Endothelial cell of umbilical vein (primary cell): ENCODE measurements at regions not wholly inside any gene's neighbourhood (a gene's known extent, or its start where the extent isn't known, plus 50 kb on each side); places are given as distances from the start of the nearest gene placed in this dataset.

Source experiments
- BruUV-seq: library from RNA; stranded (reverse); fragments of 400-500 nt; replicated peaks from 2 replicates; lab custom pipeline; 2021; lab: Mats Ljungman, UMichigan
- CTCF ChIA-PET: fragments of 300-600, 350-600 bp; sonication (Branson Sonifier 250); formaldehyde crosslinking; loops from one replicate; lab custom pipeline; 2021; ENCODE audit warnings: antibody characterized with exemption, inconsistent platforms; lab: Charles Lee
- POLR2A ChIA-PET: fragments of 300-600, 350-600 bp; sonication (Branson Sonifier 250); formaldehyde crosslinking; loops from one replicate; lab custom pipeline; 2021; ENCODE audit warnings: antibody characterized with exemption, inconsistent platforms; lab: Charles Lee
- DNase-seq: peaks from one replicate; pipeline ENCODE4 v3.0.0-alpha.2; 2011; ENCODE audit warnings: low read depth, low spot score
- FAIRE-seq: peaks from 2 replicates; lab custom pipeline; 2011; peaks lifted over from hg19 to GRCh38; lab: Jason Lieb, UNC
- H2AFZ ChIP-seq: 2 replicates; pipeline ENCODE4 v1.6.0; 2012; ENCODE audit warnings: low read depth, low read length, control low read depth, inconsistent platforms
- H3K27ac ChIP-seq: 2 replicates; pipeline ENCODE4 v1.5.1; 2011; ENCODE audit warnings: low read depth, mild to moderate bottlenecking, control low read depth, low read length, moderate library complexity; ENCODE audit not compliant: insufficient read depth
- H3K27me3 ChIP-seq, 2 experiments: 2 replicates each; pipeline versions ENCODE4 v1.6.0 to v1.6.1; 2011; ENCODE audit warnings: low read length in 2 of 2, mixed read lengths in 1 of 2; ENCODE audit not compliant: control insufficient read depth in 2 of 2, insufficient read depth in 2 of 2
- H3K36me3 ChIP-seq, 2 experiments: 2 replicates in 1 of 2; 3 replicates in 1 of 2; pipeline ENCODE4 v1.5.1; 2011; ENCODE audit warnings: low read length in 2 of 2, mild to moderate bottlenecking in 1 of 2, moderate library complexity in 1 of 2; ENCODE audit not compliant: control insufficient read depth in 2 of 2, insufficient read depth in 2 of 2; ENCODE audit errors: extremely low read depth in 1 of 2
- H3K4me1 ChIP-seq: 3 replicates; pipeline ENCODE4 v1.5.1; 2011; ENCODE audit warnings: mild to moderate bottlenecking, low read length; ENCODE audit not compliant: control insufficient read depth, insufficient read depth; ENCODE audit errors: extremely low read depth
- H3K4me2 ChIP-seq: 2 replicates; pipeline ENCODE4 v1.6.1; 2011; ENCODE audit warnings: low read length, control low read depth, mixed read lengths; ENCODE audit not compliant: insufficient read depth
- H3K4me3 ChIP-seq, 3 experiments: fragments of 200-600 bp in 1 of 3; sonication (generic), shearing (Covaris generic) in 1 of 3; replicated peaks in 1 of 3; 2 replicates each; pipeline ENCODE4 v1.5.1; 2011 to 2016; ENCODE audit warnings: control low read depth in 3 of 3, low read length in 3 of 3, mild to moderate bottlenecking in 2 of 3, inconsistent platforms in 1 of 3, low read depth in 1 of 3, moderate library complexity in 1 of 3; ENCODE audit not compliant: insufficient read depth in 1 of 3
- H3K79me2 ChIP-seq: 2 replicates; pipeline ENCODE4 v1.6.0; 2012; ENCODE audit warnings: low read length, inconsistent platforms; ENCODE audit not compliant: control insufficient read depth, insufficient read depth
- H3K9ac ChIP-seq: replicated peaks from 2 replicates; pipeline ENCODE3; 2011; ENCODE audit warnings: low read length, control low read depth; ENCODE audit not compliant: insufficient read depth; ENCODE audit errors: extremely low read depth
- H3K9me1 ChIP-seq: replicated peaks from 3 replicates; pipeline ENCODE4 v1.6.0; 2011; ENCODE audit warnings: mild to moderate bottlenecking, low read length; ENCODE audit not compliant: control insufficient read depth, insufficient read depth; ENCODE audit errors: extremely low read depth
- H3K9me3 ChIP-seq: replicated peaks from 2 replicates; pipeline ENCODE4 v1.5.1; 2012; ENCODE audit warnings: low read length, inconsistent platforms; ENCODE audit not compliant: control insufficient read depth, insufficient read depth
- H4K20me1 ChIP-seq: replicated peaks from 2 replicates; pipeline ENCODE3; 2011; ENCODE audit warnings: mild to moderate bottlenecking, low read length; ENCODE audit not compliant: control insufficient read depth, insufficient read depth; ENCODE audit errors: extremely low read depth
- CTCF ChIP-seq, 2 donors: IDR thresholded peaks; 1 replicate in 1 of 2; 2 replicates in 1 of 2; pipeline ENCODE4 v1.5.1; 2011; ENCODE audit warnings: low read length in 2 of 2, mild to moderate bottlenecking in 2 of 2, moderate library complexity in 2 of 2, control low read depth in 1 of 2, inconsistent platforms in 1 of 2, low read depth in 1 of 2; ENCODE audit not compliant: insufficient read depth in 1 of 2; ENCODE audit errors: extremely low read depth in 1 of 2
- EZH2 ChIP-seq: IDR thresholded peaks from 2 replicates; pipeline ENCODE4 v1.6.1; 2012; ENCODE audit warnings: borderline replicate concordance, low read depth, mild to moderate bottlenecking, moderate library complexity, low read length, inconsistent platforms; ENCODE audit not compliant: severe bottlenecking
- FOS ChIP-seq: IDR thresholded peaks from 2 replicates; pipeline ENCODE4 v1.6.1; 2011; ENCODE audit warnings: mild to moderate bottlenecking, low read length, moderate library complexity, borderline replicate concordance; ENCODE audit not compliant: insufficient read depth
- GATA2 ChIP-seq: IDR thresholded peaks from 2 replicates; pipeline ENCODE4 v1.7.0; 2011; ENCODE audit warnings: low read depth, mild to moderate bottlenecking, moderate library complexity, mixed read lengths, low read length; ENCODE audit not compliant: insufficient read length, insufficient read depth
- JUN ChIP-seq: IDR thresholded peaks from 2 replicates; pipeline ENCODE4 v1.6.1; 2011; ENCODE audit warnings: borderline replicate concordance, low read depth; ENCODE audit not compliant: insufficient read length, insufficient read depth
- MAX ChIP-seq: IDR thresholded peaks from 2 replicates; pipeline ENCODE4 v1.6.1; 2011; ENCODE audit not compliant: insufficient read depth, insufficient read length
- MYC ChIP-seq: IDR thresholded peaks from one replicate; pipeline ENCODE4 v1.6.1; 2011; ENCODE audit warnings: mild to moderate bottlenecking, low read depth, low read length
- POLR2A ChIP-seq: IDR thresholded peaks from 2 replicates; pipeline ENCODE4 v1.6.1; 2012; ENCODE audit warnings: low read depth, mild to moderate bottlenecking, control low read depth, low read length
- POLR2AphosphoS5 ChIP-seq: IDR thresholded peaks from 2 replicates; pipeline ENCODE4 v1.6.1; 2012; ENCODE audit warnings: low read depth, mild to moderate bottlenecking, control low read depth, low read length, moderate library complexity; ENCODE audit not compliant: insufficient read depth
- dilution Hi-C: fragments of 300-500 bp; cut with MboI; formaldehyde crosslinking; loops from one replicate; pipeline ENCODE4 v1.15.0; 2019; ENCODE audit warnings: low sequenced_read_pairs; ENCODE audit not compliant: extremely low pct_ligation_motif_present
- intact Hi-C: fragments of 100-400 bp; cut with micrococcal nuclease; formaldehyde crosslinking; loops from one replicate; pipeline ENCODE4 v1.10.0; 2022

- dilution Hi-C loops = no loop called here
- CTCF ChIA-PET = no interaction called here
- POLR2A ChIA-PET = no interaction called here
Measured at GRCh38 chr20:57047281-57048026, 219.0 kb downstream of the BMP7 start.

More at GRCh38 chr20:57047281-57048026, 219.0 kb downstream of the BMP7 start:
- H4K20me1 ChIP-seq = no peaks in the 10 kb centered on the region
- intact Hi-C loops = loop anchor here (1.0 kb wide), 1 partner anchor 497 kb away; no protein-coding TSS in a partner anchor
- H3K4me3 ChIP-seq = no peak overlapping the region
- H3K36me3 ChIP-seq = no peaks in the 10 kb centered on the region
- no peaks in the 10 kb centered on the region for H3K79me2 ChIP-seq
- no TSS peak for BruUV-seq
- H3K9me3 ChIP-seq = no peaks in the 10 kb centered on the region
- DNase-seq = no peak
- H3K27me3 ChIP-seq = no peaks in the 10 kb centered on the region
- no peaks in the 10 kb centered on the region for H3K4me1 ChIP-seq
- no peak overlapping the region for H3K9ac ChIP-seq
- no peak overlapping the region for H3K4me2 ChIP-seq
- TF ChIP-seq EZH2 = no peak
- no peak for TF ChIP-seq GATA2
- no peak for TF ChIP-seq MAX
- TF ChIP-seq JUN = no peak
- no peak for TF ChIP-seq POLR2AphosphoS5
- no peak for TF ChIP-seq POLR2A
- no peak for TF ChIP-seq FOS
- no peak for TF ChIP-seq CTCF (IDR thresholded peaks at IDR 0.05; ENCODE audit: extremely low read depth in 1 of 2, insufficient read depth in 1 of 2, low read depth in 1 of 2, low read length in 2 of 2)
- TF ChIP-seq MYC = no peak
- FAIRE-seq = no peak
- no peak overlapping the region for H3K27ac ChIP-seq
- H2AFZ ChIP-seq = no peak overlapping the region
- no peaks in the 10 kb centered on the region for H3K9me1 ChIP-seq
